GM23338 (cell line): ENCODE measurements at regions not wholly inside any gene's neighbourhood (a gene's known extent, or its start where the extent isn't known, plus 50 kb on each side); places are given as distances from the start of the nearest gene placed in this dataset.

Source experiments
- ATAC-seq: fragments of 200-7000 bp; cut with Tn5 transposase; 3 replicates; pipeline ENCODE4 v1.9.1; 2020
- DNase-seq: peaks from one replicate; pipeline ENCODE4 v3.0.0-alpha.2; 2015; ENCODE audit warnings: low spot score
- H2AFZ ChIP-seq: fragments of 200-600 bp; sonication (generic); 2 replicates; pipeline ENCODE4 v1.8.0; 2016; ENCODE audit warnings: antibody characterized with exemption, mild to moderate bottlenecking, moderate library complexity
- H3F3A ChIP-seq: fragments of 200-600 bp; sonication (generic); replicated peaks from 2 replicates; pipeline ENCODE4 v1.8.0; 2017; ENCODE audit warnings: antibody characterized with exemption, mixed run types, low read depth
- H3K27ac ChIP-seq: fragments of 200-600 bp; sonication (generic); 2 replicates; pipeline ENCODE4 v1.6.1; 2016; ENCODE audit warnings: low read depth
- H3K27me3 ChIP-seq: fragments of 200-600 bp; sonication (generic); 2 replicates; pipeline ENCODE4 v1.8.0; 2016; ENCODE audit warnings: mild to moderate bottlenecking, mixed run types, moderate library complexity; ENCODE audit not compliant: insufficient read depth
- H3K36me3 ChIP-seq: fragments of 200-600 bp; sonication (generic); 2 replicates; pipeline ENCODE4 v1.8.0; 2016; ENCODE audit warnings: mild to moderate bottlenecking; ENCODE audit not compliant: insufficient read depth
- H3K4me1 ChIP-seq: fragments of 200-600 bp; sonication (generic); 2 replicates; pipeline ENCODE4 v1.8.0; 2016; ENCODE audit warnings: mild to moderate bottlenecking, moderate library complexity; ENCODE audit not compliant: insufficient read depth
- H3K4me2 ChIP-seq: fragments of 200-600 bp; sonication (generic); 2 replicates; pipeline ENCODE4 v1.7.1; 2017; ENCODE audit warnings: mixed run types
- H3K4me3 ChIP-seq: fragments of 200-600 bp; sonication (generic); 2 replicates; pipeline ENCODE4 v1.6.1; 2016; ENCODE audit warnings: mixed run types
- H3K79me2 ChIP-seq: fragments of 200-600 bp; sonication (generic); replicated peaks from 2 replicates; pipeline ENCODE4 v1.8.0; 2017; ENCODE audit warnings: mild to moderate bottlenecking; ENCODE audit not compliant: insufficient read depth
- H3K9me2 ChIP-seq: fragments of 200-600 bp; sonication (generic); 2 replicates; pipeline ENCODE4 v1.8.0; 2017; ENCODE audit not compliant: insufficient read depth
- H4K20me1 ChIP-seq: fragments of 200-600 bp; sonication (generic); replicated peaks from 2 replicates; pipeline ENCODE4 v1.8.0; 2017; ENCODE audit warnings: mild to moderate bottlenecking; ENCODE audit not compliant: insufficient read depth
- H3K27ac Mint-ChIP-seq: 2 replicates; pipeline ENCODE4 v1.8.0; 2020; ENCODE audit warnings: inconsistent platforms, mild to moderate bottlenecking, moderate library complexity, mixed read lengths
- H3K27me3 Mint-ChIP-seq: 3 replicates; pipeline ENCODE4 v1.8.0; 2022; ENCODE audit warnings: low read depth, mild to moderate bottlenecking, moderate library complexity, mixed read lengths, inconsistent platforms; ENCODE audit not compliant: insufficient read depth, poor library complexity
- H3K36me3 Mint-ChIP-seq: 3 replicates; pipeline ENCODE4 v1.8.0; 2021; ENCODE audit warnings: low read depth, mild to moderate bottlenecking, inconsistent platforms, moderate library complexity, mixed read lengths
- H3K4me1 Mint-ChIP-seq: 3 replicates; pipeline ENCODE4 v1.8.0; 2020; ENCODE audit warnings: mild to moderate bottlenecking, inconsistent platforms, mixed read lengths
- H3K4me3 Mint-ChIP-seq: 3 replicates; pipeline ENCODE4 v1.8.0; 2021; ENCODE audit warnings: moderate library complexity, mild to moderate bottlenecking, inconsistent platforms, mixed read lengths
- H3K9me3 Mint-ChIP-seq: 3 replicates; pipeline ENCODE4 v1.8.0; 2020; ENCODE audit warnings: moderate library complexity, mild to moderate bottlenecking, inconsistent platforms, mixed read lengths
- CREB1 ChIP-seq: fragments of 250-450 bp; sonication (Bioruptor Pico); IDR thresholded peaks from 2 replicates; pipeline ENCODE4 v1.5.0; 2020; ENCODE audit warnings: low read depth, mild to moderate bottlenecking, moderate library complexity
- EZH2 ChIP-seq: fragments of 200-600 bp; sonication (generic); IDR thresholded peaks from one replicate; pipeline ENCODE4 v1.8.0; 2017; ENCODE audit warnings: antibody characterized with exemption, mild to moderate bottlenecking, low read depth; ENCODE audit not compliant: unreplicated experiment
- EZH2phosphoT487 ChIP-seq: fragments of 200-600 bp; sonication (generic); IDR thresholded peaks from one replicate; pipeline ENCODE4 v1.8.1; 2018; ENCODE audit warnings: antibody characterized with exemption; ENCODE audit not compliant: unreplicated experiment
- JUNB ChIP-seq: IDR thresholded peaks from one replicate; pipeline ENCODE4 v1.6.1; 2016; ENCODE audit warnings: antibody characterized with exemption; ENCODE audit not compliant: unreplicated experiment
- NANOG ChIP-seq: IDR thresholded peaks from 2 replicates; pipeline ENCODE4 v1.6.1; 2016; ENCODE audit warnings: antibody characterized with exemption, borderline replicate concordance
- POLR2AphosphoS5 ChIP-seq: IDR thresholded peaks from 2 replicates; pipeline ENCODE4 v1.6.1; 2016; ENCODE audit warnings: antibody characterized with exemption, low read depth
- REST ChIP-seq: IDR thresholded peaks from one replicate; pipeline ENCODE4 v1.6.1; 2018; ENCODE audit warnings: antibody characterized with exemption; ENCODE audit not compliant: unreplicated experiment
- STAT1 ChIP-seq: IDR thresholded peaks from one replicate; pipeline ENCODE4 v1.6.1; 2016; ENCODE audit warnings: antibody characterized with exemption; ENCODE audit not compliant: unreplicated experiment
- ZNF114 ChIP-seq: fragments of 250-450 bp; sonication (Bioruptor Pico); IDR thresholded peaks from 2 replicates; pipeline ENCODE4 v1.5.0; 2020; ENCODE audit warnings: mild to moderate bottlenecking, moderate library complexity
- ZNF331 ChIP-seq: fragments of 250-450 bp; sonication (Bioruptor Pico); IDR thresholded peaks from 2 replicates; pipeline ENCODE4 v1.5.0; 2020; ENCODE audit warnings: low read depth, mild to moderate bottlenecking, moderate library complexity

- Histone ChIP-seq H3K4me3 (no peak overlapping the region), H4K20me1 (no peaks in the 10 kb centered on the region), H3K4me2 (no peak overlapping the region), H2AFZ (no peak overlapping the region), H3F3A (no peaks in the 10 kb centered on the region), H3K27ac (no peak overlapping the region), H3K36me3 (no peaks in the 10 kb centered on the region), H3K79me2 (no peaks in the 10 kb centered on the region), H3K27me3 (no peaks in the 10 kb centered on the region), H3K9me2 (no peaks in the 10 kb centered on the region), H3K4me1 (0 out of 2 replicates have a peak, but pooled peaks cover 4% of the 10 kb centered on the region)
- Mint-ChIP-seq H3K4me1 (peaks cover 8% of the 10 kb centered on the region), H3K27me3 (peaks cover 4% of the 10 kb centered on the region), H3K27ac (no peak overlapping the region), H3K36me3 (no peaks in the 10 kb centered on the region), H3K4me3 (no peak overlapping the region), H3K9me3 (no peaks in the 10 kb centered on the region)
- DNase-seq, result no peak
- ATAC-seq, result no peak
- no peak for TF ChIP-seq POLR2AphosphoS5
- TF ChIP-seq STAT1, result no peak
- no peak for TF ChIP-seq REST
- no peak for TF ChIP-seq EZH2
- TF ChIP-seq ZNF114, result no peak
Measured at GRCh38 chr7:26489391-26489790, 197.7 kb downstream of the SNX10 start.

GRCh38 chr7:26489906-26490639 lies 198.4 kb downstream of the SNX10 start:
- 0 out of 2 replicates have a peak, but pooled peaks cover 4% of the 10 kb centered on the region for H3K4me1 ChIP-seq
- Mint-ChIP-seq H3K9me3 (no peaks in the 10 kb centered on the region), H3K4me1 (peaks cover 8% of the 10 kb centered on the region), H3K27ac (no peak overlapping the region), H3K36me3 (no peaks in the 10 kb centered on the region), H3K27me3 (peaks cover 4% of the 10 kb centered on the region), H3K4me3 (no peak overlapping the region)
- no peak overlapping the region for H3K27ac ChIP-seq
- ATAC-seq, result peak; percentile 60
- H3F3A ChIP-seq, result no peaks in the 10 kb centered on the region
- no peak overlapping the region for H3K4me2 ChIP-seq
- no peaks in the 10 kb centered on the region for H3K79me2 ChIP-seq
- peak overlapping the region; percentile 66; the same call in 1 of the 2 replicates for H2AFZ ChIP-seq
- H3K9me2 ChIP-seq, result no peaks in the 10 kb centered on the region
- H3K4me3 ChIP-seq, result no peak overlapping the region
- no peaks in the 10 kb centered on the region for H4K20me1 ChIP-seq
- no peak for DNase-seq
- H3K36me3 ChIP-seq, result no peaks in the 10 kb centered on the region
- no peaks in the 10 kb centered on the region for H3K27me3 ChIP-seq
- TF ChIP-seq ZNF114, result no peak
- no peak for TF ChIP-seq JUNB
- no peak for TF ChIP-seq EZH2
- no peak for TF ChIP-seq ZNF331
- TF ChIP-seq CREB1 (CRISPR knock-in tag), result no peak
- TF ChIP-seq REST, result no peak
- TF ChIP-seq EZH2phosphoT487, result no peak
- TF ChIP-seq NANOG, result no peak
